CD8-positive, alpha-beta memory T cell (primary cell): ENCODE measurements at regions not wholly inside any gene's neighbourhood (a gene's known extent, or its start where the extent isn't known, plus 50 kb on each side); places are given as distances from the start of the nearest gene placed in this dataset.
"Not testable (repeated sequence)": the region's sequence is repeated elsewhere in the genome, so short reads cannot be mapped to it uniquely, and the experiment has no call there.

Experiments
- CTCF ChIA-PET: fragments of 350-600 bp; sonication (Branson Sonifier 250); formaldehyde crosslinking; loops from one replicate; lab custom pipeline; 2021; ENCODE audit warnings: antibody characterized with exemption; lab: Charles Lee
- POLR2A ChIA-PET: fragments of 350-600 bp; sonication (Branson Sonifier 250); formaldehyde crosslinking; loops from one replicate; lab custom pipeline; 2021; ENCODE audit warnings: antibody characterized with exemption; lab: Charles Lee
- DNase-seq, 5 donors: peaks; one replicate each; pipeline versions ENCODE4 v3.0.0 to v3.0.0-alpha.2; 2020 to 2022; ENCODE audit warnings: mixed read lengths in 1 of 5
- H3K27ac ChIP-seq: one replicate; pipeline ENCODE4 v1.7.0; 2013; ENCODE audit warnings: low read depth, mild to moderate bottlenecking, low read length, moderate library complexity
- H3K27me3 ChIP-seq: 2 replicates; pipeline ENCODE4 v1.7.0; 2013; ENCODE audit warnings: low read length, mild to moderate bottlenecking; ENCODE audit not compliant: insufficient read depth, poor library complexity, severe bottlenecking
- H3K36me3 ChIP-seq: 2 replicates; pipeline ENCODE4 v1.7.0; 2013; ENCODE audit warnings: mild to moderate bottlenecking, low read length, moderate library complexity; ENCODE audit not compliant: insufficient read depth
- H3K4me1 ChIP-seq: 2 replicates; pipeline ENCODE4 v1.7.0; 2013; ENCODE audit warnings: mild to moderate bottlenecking, low read length, moderate library complexity; ENCODE audit not compliant: insufficient read depth
- H3K4me3 ChIP-seq: 2 replicates; pipeline ENCODE4 v1.7.0; 2013; ENCODE audit warnings: mild to moderate bottlenecking, low read length
- H3K9me3 ChIP-seq: 2 replicates; pipeline ENCODE4 v1.7.0; 2013; ENCODE audit warnings: mild to moderate bottlenecking, low read length
- H3K27ac Mint-ChIP-seq, 8 donors: one replicate each; pipeline ENCODE4 v1.8.0; 2020 to 2021; ENCODE audit warnings: mixed read lengths in 8 of 8, mild to moderate bottlenecking in 6 of 8, inconsistent platforms in 3 of 8, moderate library complexity in 3 of 8
- H3K27me3 Mint-ChIP-seq, 2 donors: one replicate each; pipeline ENCODE4 v1.8.0; 2020 to 2021; ENCODE audit warnings: mixed read lengths in 2 of 2, mild to moderate bottlenecking in 1 of 2, moderate library complexity in 1 of 2
- H3K36me3 Mint-ChIP-seq, 3 donors: one replicate each; pipeline ENCODE4 v1.8.0; 2020 to 2021; ENCODE audit warnings: mixed read lengths in 3 of 3, inconsistent platforms in 1 of 3, mild to moderate bottlenecking in 1 of 3
- H3K4me1 Mint-ChIP-seq, 3 donors: one replicate each; pipeline ENCODE4 v1.8.0; 2020 to 2021; ENCODE audit warnings: mixed read lengths in 3 of 3, inconsistent platforms in 1 of 3, mild to moderate bottlenecking in 1 of 3
- H3K4me3 Mint-ChIP-seq, 7 donors: one replicate each; pipeline ENCODE4 v1.8.0; 2020 to 2021; ENCODE audit warnings: mixed read lengths in 7 of 7, mild to moderate bottlenecking in 6 of 7, moderate library complexity in 4 of 7, inconsistent platforms in 2 of 7
- H3K9me3 Mint-ChIP-seq, 5 donors: one replicate each; pipeline ENCODE4 v1.8.0; 2020 to 2022; ENCODE audit warnings: mixed read lengths in 5 of 5, mild to moderate bottlenecking in 3 of 5, moderate library complexity in 2 of 5, inconsistent platforms in 1 of 5

DNA sequence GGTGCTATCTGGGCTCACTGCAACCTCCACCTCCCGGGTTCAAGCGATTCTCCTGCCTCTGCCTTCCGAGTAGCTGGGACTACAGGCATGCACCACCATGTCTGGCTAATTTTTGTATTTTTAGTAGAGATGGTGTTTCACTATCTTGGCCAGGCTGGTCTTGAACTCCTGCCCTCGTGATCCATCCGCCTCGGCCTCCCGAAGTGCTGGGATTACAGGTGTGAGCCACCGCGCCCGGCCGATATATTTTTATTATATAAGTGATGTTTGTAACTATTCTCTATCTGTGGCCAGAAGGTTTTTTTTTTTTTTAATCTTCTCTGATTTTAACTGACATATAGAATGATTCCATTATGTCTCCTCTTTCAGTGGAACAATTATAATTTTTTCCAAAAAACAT lies 579.3 kb upstream of the CITED2 start:
- H3K4me3 Mint-ChIP-seq, H3K4me3 ChIP-seq, POLR2A ChIA-PET, H3K9me3 ChIP-seq, CTCF ChIA-PET, H3K4me1 ChIP-seq, H3K27ac Mint-ChIP-seq, H3K27ac ChIP-seq, DNase-seq, H3K9me3 Mint-ChIP-seq, H3K36me3 ChIP-seq, H3K27me3 ChIP-seq, H3K4me1 Mint-ChIP-seq: not testable (repeated sequence)
- Mint-ChIP-seq H3K27me3 (peaks cover 2 to 18% of the 10 kb centered on the region in 2 donors), H3K36me3 (peaks cover 0 to 11% (median 0%) of the 10 kb centered on the region in 3 donors)

DNA sequence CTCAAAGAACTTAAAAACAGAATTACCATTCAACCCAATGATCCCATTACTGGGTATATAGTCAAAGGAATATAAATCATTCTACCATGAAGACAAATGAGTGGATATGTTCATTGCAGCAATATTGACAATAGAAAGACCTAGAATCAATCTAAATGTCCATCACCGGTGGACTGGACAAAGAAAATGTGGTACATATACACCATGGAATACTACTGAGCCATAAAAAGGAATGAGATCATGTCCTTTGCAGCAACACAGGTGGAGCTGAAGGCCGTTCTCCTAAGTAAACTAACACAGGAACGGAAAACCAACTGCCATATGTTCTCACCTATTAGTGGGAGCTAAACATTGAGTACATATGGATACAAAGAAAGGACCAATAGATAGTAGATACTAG lies 576.7 kb upstream of the CITED2 start:
- ChIA-PET CTCF (no interaction called here), POLR2A (no interaction called here)
- H3K27me3 Mint-ChIP-seq: peaks cover 3 to 19% of the 10 kb centered on the region in 2 donors
- DNase-seq: no peak
- peaks cover 0 to 11% (median 0%) of the 10 kb centered on the region in 3 donors for H3K36me3 Mint-ChIP-seq
- Histone ChIP-seq H3K27ac (no peak overlapping the region), H3K9me3 (no peaks in the 10 kb centered on the region), H3K4me1 (no peaks in the 10 kb centered on the region), H3K4me3 (no peak overlapping the region), H3K36me3 (no peaks in the 10 kb centered on the region), H3K27me3 (peaks cover 4% of the 10 kb centered on the region)
- no peaks in the 10 kb centered on the region for H3K4me1 Mint-ChIP-seq
- no peak overlapping the region for H3K27ac Mint-ChIP-seq
- H3K9me3 Mint-ChIP-seq: peaks cover 4 to 8% (median 7%) of the 10 kb centered on the region in 5 donors
- H3K4me3 Mint-ChIP-seq: no peak overlapping the region

DNA sequence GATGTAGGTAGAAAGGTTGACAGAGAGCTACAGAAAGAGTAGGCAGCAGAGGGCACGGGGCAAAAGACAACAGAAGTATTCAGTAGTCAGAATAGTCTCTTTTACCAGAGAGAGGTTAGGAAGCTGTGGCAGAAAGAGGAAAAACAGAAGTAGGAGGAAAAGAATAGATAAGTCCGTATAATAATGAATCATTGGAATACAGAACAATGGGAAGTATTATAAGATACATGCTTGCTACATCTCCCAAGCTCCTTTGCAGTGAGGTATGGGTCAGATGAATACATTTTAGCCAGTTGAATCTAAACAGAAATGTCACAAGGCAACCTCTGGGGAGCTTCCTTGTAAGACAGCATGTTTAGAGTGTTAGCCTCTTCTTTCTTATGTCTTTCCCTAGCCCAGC lies 570.5 kb upstream of the CITED2 start:
- H3K4me1 ChIP-seq: no peaks in the 10 kb centered on the region
- Mint-ChIP-seq H3K4me3 (no peak overlapping the region), H3K36me3 (no peaks in the 10 kb centered on the region), H3K27ac (no peak overlapping the region), H3K27me3 (peaks cover 5 to 33% of the 10 kb centered on the region in 2 donors), H3K4me1 (no peaks in the 10 kb centered on the region), H3K9me3 (no peaks in the 10 kb centered on the region)
- no peak overlapping the region for H3K4me3 ChIP-seq
- ChIA-PET POLR2A (no interaction called here), CTCF (no interaction called here)
- DNase-seq: no peak
- peaks cover 5% of the 10 kb centered on the region for H3K27me3 ChIP-seq
- H3K9me3 ChIP-seq: no peaks in the 10 kb centered on the region
- no peaks in the 10 kb centered on the region for H3K36me3 ChIP-seq
- no peak overlapping the region for H3K27ac ChIP-seq

DNA sequence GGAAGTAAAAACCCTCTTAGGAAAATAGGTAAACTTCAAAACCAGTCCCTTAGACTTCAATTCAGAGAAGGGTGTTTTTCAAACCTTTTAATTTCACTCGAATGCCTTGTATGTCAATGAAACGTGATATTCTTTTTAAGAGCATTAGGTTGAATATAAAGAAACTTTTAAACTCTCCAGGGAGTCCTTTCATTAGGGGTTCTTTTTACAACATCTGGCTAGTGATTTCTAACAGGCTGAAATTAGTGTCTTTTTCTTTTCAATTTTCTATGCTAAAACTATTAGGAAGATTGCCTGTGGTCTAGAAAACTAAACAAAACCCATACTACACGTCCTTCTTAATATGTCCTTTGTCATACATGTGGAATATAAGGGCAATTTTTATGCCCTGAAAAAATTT lies 569.7 kb upstream of the CITED2 start:
- Mint-ChIP-seq H3K27me3 (peaks cover 5 to 33% of the 10 kb centered on the region in 2 donors), H3K9me3 (no peaks in the 10 kb centered on the region), H3K4me3 (no peak overlapping the region), H3K36me3 (no peaks in the 10 kb centered on the region), H3K27ac (no peak overlapping the region), H3K4me1 (no peaks in the 10 kb centered on the region)
- no peaks in the 10 kb centered on the region for H3K4me1 ChIP-seq
- H3K27ac ChIP-seq: no peak overlapping the region
- no peak for DNase-seq
- no peak overlapping the region for H3K4me3 ChIP-seq
- H3K36me3 ChIP-seq: no peaks in the 10 kb centered on the region
- ChIA-PET POLR2A (no interaction called here), CTCF (no interaction called here)
- H3K9me3 ChIP-seq: no peaks in the 10 kb centered on the region
- peaks cover 5% of the 10 kb centered on the region for H3K27me3 ChIP-seq

DNA sequence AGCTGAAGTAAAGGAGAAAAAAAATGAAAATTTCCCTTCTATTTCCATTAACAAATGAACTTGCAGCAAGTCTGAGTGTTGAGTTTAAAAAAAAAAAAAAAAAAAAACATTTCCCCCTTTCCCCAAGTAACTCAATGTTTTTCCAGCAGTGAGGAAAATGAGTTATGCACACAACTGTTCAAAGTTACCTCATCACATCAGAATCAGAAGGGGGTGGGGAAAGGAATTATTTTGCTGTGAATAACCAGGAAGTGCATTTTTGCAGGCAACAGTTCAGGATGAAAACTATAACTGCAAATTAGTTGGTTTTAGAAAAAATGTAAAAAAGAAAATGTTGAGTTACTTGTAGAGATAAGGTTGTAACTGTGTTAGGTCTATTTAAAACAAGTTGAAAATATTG lies 568.9 kb upstream of the CITED2 start:
- Histone ChIP-seq H3K9me3 (no peaks in the 10 kb centered on the region), H3K4me1 (no peaks in the 10 kb centered on the region), H3K27ac (no peak overlapping the region), H3K27me3 (peaks cover 5% of the 10 kb centered on the region), H3K4me3 (no peak overlapping the region), H3K36me3 (no peaks in the 10 kb centered on the region)
- DNase-seq: no peak
- Mint-ChIP-seq H3K9me3 (no peaks in the 10 kb centered on the region), H3K36me3 (no peaks in the 10 kb centered on the region), H3K4me3 (no peak overlapping the region), H3K27ac (no peak overlapping the region), H3K4me1 (no peaks in the 10 kb centered on the region), H3K27me3 (peaks cover 5 to 33% of the 10 kb centered on the region in 2 donors)
- ChIA-PET CTCF (no interaction called here), POLR2A (no interaction called here)

DNA sequence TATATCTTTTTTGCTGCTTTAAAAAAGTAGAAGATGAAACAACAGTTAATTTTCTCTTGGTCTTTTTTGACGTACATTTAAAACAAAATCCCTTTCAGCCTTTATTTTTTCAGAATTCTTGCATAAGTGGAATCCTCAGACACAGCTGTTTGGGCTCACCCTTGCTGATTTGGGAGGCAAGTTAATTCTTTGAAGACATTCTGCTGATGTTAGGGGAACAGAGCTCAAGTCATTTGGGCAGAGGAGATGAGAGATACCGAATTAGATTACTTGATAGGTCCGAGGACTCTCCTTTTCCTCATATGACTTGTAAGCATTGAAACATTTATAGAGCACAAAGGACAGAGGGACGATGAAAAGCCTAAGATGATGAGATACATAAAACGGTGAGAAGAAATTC lies 567.9 kb upstream of the CITED2 start:
- Histone ChIP-seq H3K27ac (no peak overlapping the region), H3K27me3 (peaks cover 5% of the 10 kb centered on the region), H3K9me3 (no peaks in the 10 kb centered on the region), H3K4me3 (no peak overlapping the region), H3K36me3 (no peaks in the 10 kb centered on the region), H3K4me1 (no peaks in the 10 kb centered on the region)
- H3K4me3 Mint-ChIP-seq: no peak overlapping the region
- no peaks in the 10 kb centered on the region for H3K9me3 Mint-ChIP-seq
- ChIA-PET CTCF (interaction anchor here (0.7 kb wide), 1 partner anchor 573 kb away, joined by 3 read pairs; no protein-coding TSS in a partner anchor), POLR2A (no interaction called here)
- H3K4me1 Mint-ChIP-seq: no peaks in the 10 kb centered on the region
- no peak overlapping the region for H3K27ac Mint-ChIP-seq
- H3K36me3 Mint-ChIP-seq: no peaks in the 10 kb centered on the region
- peaks cover 5 to 33% of the 10 kb centered on the region in 2 donors for H3K27me3 Mint-ChIP-seq
- DNase-seq: no peak

DNA sequence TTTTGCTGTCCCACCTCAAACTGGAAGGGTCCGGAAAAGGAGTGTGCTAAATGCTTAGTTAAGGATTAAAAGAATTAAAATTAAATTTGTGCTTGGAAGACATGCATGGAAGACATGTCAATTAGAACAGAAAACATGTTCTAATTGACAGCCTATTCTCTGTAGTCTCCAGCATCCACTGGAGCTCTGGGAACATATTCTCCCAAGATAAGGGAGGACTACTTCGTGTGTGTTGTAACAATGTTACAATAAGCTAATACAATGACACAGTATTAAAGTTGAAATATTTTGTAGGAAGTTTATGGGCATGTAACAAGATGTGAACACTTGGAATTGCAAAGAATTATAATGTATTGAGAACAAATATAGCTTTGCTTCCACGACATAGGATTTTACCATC lies 567.4 kb upstream of the CITED2 start:
- no peak overlapping the region for H3K4me3 Mint-ChIP-seq

DNA sequence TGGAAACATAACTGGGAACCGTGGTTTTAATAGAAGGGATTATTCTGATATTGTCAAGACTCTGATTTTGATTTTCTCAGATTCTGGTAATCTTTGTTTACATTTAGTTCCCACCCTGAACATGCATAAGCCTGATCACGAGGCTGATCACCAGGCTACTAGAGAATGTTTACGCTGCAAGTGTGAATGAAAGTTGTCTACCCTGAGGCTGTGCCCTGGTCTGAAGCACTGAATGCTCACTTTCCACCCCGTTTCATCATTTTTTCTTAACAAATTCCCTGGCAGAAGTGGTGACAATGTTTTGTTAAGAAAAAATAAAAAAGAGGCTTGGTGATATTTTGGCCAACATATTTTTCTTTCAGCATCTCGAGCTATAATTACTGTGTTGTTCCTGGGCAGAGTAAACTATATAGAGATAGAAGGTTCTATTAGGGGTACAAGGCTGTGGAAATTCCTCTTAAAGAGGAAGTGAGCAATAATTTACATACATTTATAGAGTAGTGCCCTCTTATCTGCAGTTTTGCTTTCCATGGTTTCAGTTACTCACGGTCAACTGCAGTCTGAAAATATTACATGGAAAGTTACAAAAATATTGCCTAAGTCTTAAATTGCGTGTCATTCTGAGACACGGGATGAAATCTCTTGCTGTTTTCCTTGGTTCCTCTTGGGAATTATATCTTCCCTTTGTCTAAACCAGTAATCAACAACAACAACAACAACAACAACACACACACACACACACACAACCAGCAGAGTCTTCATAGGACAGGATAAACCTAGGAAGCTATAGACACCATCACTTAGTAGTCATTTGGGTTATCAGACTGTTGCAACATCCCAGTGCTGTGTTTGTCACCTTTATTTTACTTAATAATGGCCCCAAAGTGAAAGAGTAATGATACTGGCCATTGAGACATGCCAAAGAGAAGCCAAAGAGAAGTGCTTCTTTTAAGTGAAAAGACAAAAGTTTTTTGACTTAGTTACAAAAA lies 566.6 kb upstream of the CITED2 start:
- Histone ChIP-seq H3K27ac (no peak overlapping the region), H3K27me3 (no peaks in the 10 kb centered on the region), H3K4me1 (no peaks in the 10 kb centered on the region), H3K9me3 (no peaks in the 10 kb centered on the region), H3K36me3 (no peaks in the 10 kb centered on the region), H3K4me3 (no peak overlapping the region)
- ChIA-PET CTCF (interaction anchor here (0.7 to 0.9 kb wide), 2 partner anchors 571 to 722 kb away, joined by 3 read pairs; no protein-coding TSS in a partner anchor), POLR2A (no interaction called here)
- no peak overlapping the region for H3K27ac Mint-ChIP-seq
- no peaks in the 10 kb centered on the region for H3K36me3 Mint-ChIP-seq
- peaks cover 2 to 26% of the 10 kb centered on the region in 2 donors for H3K27me3 Mint-ChIP-seq
- H3K4me1 Mint-ChIP-seq: no peaks in the 10 kb centered on the region
- no peak for DNase-seq
- no peaks in the 10 kb centered on the region for H3K9me3 Mint-ChIP-seq
- H3K4me3 Mint-ChIP-seq: no peak overlapping the region

More for the DNA sequence above, 567.4 kb upstream of the CITED2 start:
- no peaks in the 10 kb centered on the region for H3K36me3 ChIP-seq
- ChIA-PET POLR2A (no interaction called here), CTCF (interaction anchor here (0.7 kb wide), 1 partner anchor 572 kb away, joined by 3 read pairs; no protein-coding TSS in a partner anchor)
- Mint-ChIP-seq H3K9me3 (no peaks in the 10 kb centered on the region), H3K27me3 (peaks cover 3 to 31% of the 10 kb centered on the region in 2 donors), H3K27ac (no peak overlapping the region), H3K36me3 (no peaks in the 10 kb centered on the region), H3K4me1 (no peaks in the 10 kb centered on the region)
- H3K27ac ChIP-seq: no peak overlapping the region
- H3K4me1 ChIP-seq: no peaks in the 10 kb centered on the region
- H3K4me3 ChIP-seq: no peak overlapping the region
- H3K27me3 ChIP-seq: peaks cover 5% of the 10 kb centered on the region
- no peak for DNase-seq
- H3K9me3 ChIP-seq: no peaks in the 10 kb centered on the region
